Neutrophil (primary cell): ENCODE measurements at regions not wholly inside any gene's neighbourhood (a gene's known extent, or its start where the extent isn't known, plus 50 kb on each side); places are given as distances from the start of the nearest gene placed in this dataset.

ENCODE experiments used
- H3K27ac ChIP-seq: fragments of 200-600 bp; sonication (generic); 2 replicates; pipeline ENCODE4 v1.5.1; 2016; ENCODE audit warnings: mild to moderate bottlenecking, moderate library complexity
- H3K27me3 ChIP-seq: fragments of 200-600 bp; sonication (generic); 2 replicates; pipeline ENCODE4 v1.6.0; 2016; ENCODE audit warnings: mild to moderate bottlenecking
- H3K36me3 ChIP-seq: fragments of 200-600 bp; sonication (generic); 2 replicates; pipeline ENCODE4 v1.5.1; 2017
- H3K4me1 ChIP-seq, 2 experiments: fragments of 200-600 bp in 1 of 2; sonication (generic) in 1 of 2; 1 replicate in 1 of 2; 2 replicates in 1 of 2; pipeline versions ENCODE4 v1.5.1 to v1.6.1; 2013 to 2016; ENCODE audit warnings: low read depth in 1 of 2, low read length in 1 of 2, mild to moderate bottlenecking in 1 of 2, moderate library complexity in 1 of 2; ENCODE audit not compliant: control insufficient read depth in 1 of 2, insufficient read depth in 1 of 2
- H3K4me3 ChIP-seq, 2 experiments: fragments of 200-600 bp in 1 of 2; sonication (generic) in 1 of 2; 1 replicate in 1 of 2; 2 replicates in 1 of 2; pipeline ENCODE4 v1.5.1; 2013 to 2016; ENCODE audit warnings: low read depth in 1 of 2, low read length in 1 of 2, mild to moderate bottlenecking in 1 of 2, moderate library complexity in 1 of 2
- H3K9me3 ChIP-seq: fragments of 200-600 bp; sonication (generic); 2 replicates; pipeline ENCODE4 v1.5.1; 2016
- TF ChIP-seq, protein P1 (sequence below): fragments of 200-600 bp; sonication (generic); IDR thresholded peaks from 2 replicates; pipeline ENCODE4 v1.5.1; 2016; ENCODE audit warnings: antibody characterized with exemption

- TF ChIP-seq, protein P1, sequence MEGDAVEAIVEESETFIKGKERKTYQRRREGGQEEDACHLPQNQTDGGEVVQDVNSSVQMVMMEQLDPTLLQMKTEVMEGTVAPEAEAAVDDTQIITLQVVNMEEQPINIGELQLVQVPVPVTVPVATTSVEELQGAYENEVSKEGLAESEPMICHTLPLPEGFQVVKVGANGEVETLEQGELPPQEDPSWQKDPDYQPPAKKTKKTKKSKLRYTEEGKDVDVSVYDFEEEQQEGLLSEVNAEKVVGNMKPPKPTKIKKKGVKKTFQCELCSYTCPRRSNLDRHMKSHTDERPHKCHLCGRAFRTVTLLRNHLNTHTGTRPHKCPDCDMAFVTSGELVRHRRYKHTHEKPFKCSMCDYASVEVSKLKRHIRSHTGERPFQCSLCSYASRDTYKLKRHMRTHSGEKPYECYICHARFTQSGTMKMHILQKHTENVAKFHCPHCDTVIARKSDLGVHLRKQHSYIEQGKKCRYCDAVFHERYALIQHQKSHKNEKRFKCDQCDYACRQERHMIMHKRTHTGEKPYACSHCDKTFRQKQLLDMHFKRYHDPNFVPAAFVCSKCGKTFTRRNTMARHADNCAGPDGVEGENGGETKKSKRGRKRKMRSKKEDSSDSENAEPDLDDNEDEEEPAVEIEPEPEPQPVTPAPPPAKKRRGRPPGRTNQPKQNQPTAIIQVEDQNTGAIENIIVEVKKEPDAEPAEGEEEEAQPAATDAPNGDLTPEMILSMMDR = no peak
- no peaks in the 10 kb centered on the region for H3K4me1 ChIP-seq
These were observed 1165.1 kb downstream of the BRD1 start for GRCh38 chr22:48662476-48663135.

DNA sequence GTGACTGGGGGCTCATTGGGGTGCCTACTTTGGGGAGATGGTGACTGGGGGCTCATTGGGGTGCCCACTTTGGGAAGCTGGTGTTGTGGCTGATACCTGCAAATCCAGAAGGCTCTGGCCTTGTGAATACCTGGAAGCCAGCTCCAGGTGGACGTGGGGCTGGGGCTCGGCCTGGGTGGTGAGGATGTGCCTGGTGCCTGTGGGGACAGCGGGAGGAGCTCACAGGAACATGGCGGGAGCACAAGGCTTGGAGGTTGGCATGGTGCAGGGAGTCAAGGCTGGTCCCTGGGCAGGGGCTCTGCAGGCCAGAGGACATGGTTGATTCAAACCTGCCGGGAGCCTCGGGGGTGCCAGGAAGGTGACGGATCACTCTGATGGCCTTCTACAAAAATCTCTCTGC, 1165.7 kb downstream of the BRD1 start:
- Histone ChIP-seq H3K4me3 (no peak overlapping the region), H3K27ac (no peak overlapping the region), H3K4me1 (no peaks in the 10 kb centered on the region), H3K9me3 (peaks cover 3% of the 10 kb centered on the region), H3K27me3 (no peaks in the 10 kb centered on the region), H3K36me3 (no peaks in the 10 kb centered on the region)
- TF ChIP-seq, protein P1 = no peak

More at GRCh38 chr22:48662476-48663135, 1165.1 kb downstream of the BRD1 start:
- Histone ChIP-seq H3K27me3 (no peaks in the 10 kb centered on the region), H3K4me3 (no peak overlapping the region), H3K36me3 (no peaks in the 10 kb centered on the region), H3K27ac (no peak overlapping the region), H3K9me3 (peaks cover 3% of the 10 kb centered on the region)

- Histone ChIP-seq H3K4me1 (no peaks in the 10 kb centered on the region), H3K27me3 (no peaks in the 10 kb centered on the region), H3K36me3 (no peaks in the 10 kb centered on the region), H3K4me3 (no peak overlapping the region), H3K27ac (no peak overlapping the region), H3K9me3 (peaks cover 3% of the 10 kb centered on the region)
- TF ChIP-seq, protein P1 = no peak
These were observed 1166.6 kb downstream of the BRD1 start for GRCh38 chr22:48660790-48661740.

GRCh38 chr22:48660104-48660789, 1167.4 kb downstream of the BRD1 start:
- H3K36me3 ChIP-seq = no peaks in the 10 kb centered on the region
- H3K4me1 ChIP-seq = no peaks in the 10 kb centered on the region
- TF ChIP-seq, protein P1 = no peak
- no peaks in the 10 kb centered on the region for H3K27me3 ChIP-seq
- no peak overlapping the region for H3K4me3 ChIP-seq
- H3K9me3 ChIP-seq = peaks cover 3% of the 10 kb centered on the region
- H3K27ac ChIP-seq = no peak overlapping the region

- Histone ChIP-seq H3K4me3 (no peak overlapping the region), H3K4me1 (no peaks in the 10 kb centered on the region), H3K27ac (no peak overlapping the region), H3K9me3 (peaks cover 3% of the 10 kb centered on the region), H3K27me3 (no peaks in the 10 kb centered on the region), H3K36me3 (no peaks in the 10 kb centered on the region)
- TF ChIP-seq, protein P1 = no peak
These were observed 1168.2 kb downstream of the BRD1 start for GRCh38 chr22:48659404-48659996.
